ENCODE measurements at regions not wholly inside any gene's neighbourhood (a gene's known extent, or its start where the extent isn't known, plus 50 kb on each side); places are given as distances from the start of the nearest gene placed in this dataset.

GRCh38 chr1:60572378-60572777, 498.8 kb upstream of the C1orf87 start:
- no peak for TF ChIP-seq CTCF (conservative IDR thresholded peaks at IDR 0.05; ENCODE audit: low read length)
- no peak for TF ChIP-seq EZH2phosphoT487 (IDR thresholded peaks at IDR 0.05; ENCODE audit: borderline replicate concordance, low read depth, low read length)

Measured in OCI-LY7 (cell line).